Testis (tissue), 2 donors: ENCODE measurements at regions not wholly inside any gene's neighbourhood (a gene's known extent, or its start where the extent isn't known, plus 50 kb on each side); places are given as distances from the start of the nearest gene placed in this dataset.

Source experiments
- DNase-seq: peaks from one replicate; pipeline ENCODE4 v3.0.0-alpha.2; 2019
- H3K27ac ChIP-seq, 2 donors: fragments of 200-600 bp; sonication (generic); one replicate each; pipeline ENCODE4 v1.5.1; 2019
- H3K27me3 ChIP-seq: fragments of 200-600 bp; sonication (generic); one replicate; pipeline ENCODE4 v1.5.1; 2019
- H3K36me3 ChIP-seq: fragments of 200-600 bp; sonication (generic); one replicate; pipeline ENCODE4 v1.5.1; 2017; ENCODE audit warnings: low read depth; ENCODE audit errors: missing control alignments
- H3K4me1 ChIP-seq: fragments of 200-600 bp; sonication (generic); one replicate; pipeline ENCODE4 v1.5.1; 2019
- H3K4me3 ChIP-seq, 2 donors: fragments of 200-600 bp; sonication (generic); one replicate each; pipeline ENCODE4 v1.5.1; 2017 to 2019
- H3K9me3 ChIP-seq: fragments of 200-600 bp; sonication (generic); one replicate; pipeline ENCODE4 v1.5.1; 2017
- CTCF ChIP-seq, 3 experiments: fragments of 450-650 bp in 2 of 3; fragments of 200-600 bp in 1 of 3; sonication (generic) in 1 of 3; IDR thresholded peaks; one replicate each; pipeline ENCODE4 v1.5.1; 2016 to 2019; ENCODE audit warnings: antibody characterized with exemption in 3 of 3, mild to moderate bottlenecking in 2 of 3, moderate library complexity in 1 of 3
- POLR2A ChIP-seq: fragments of 450-650 bp; IDR thresholded peaks from one replicate; pipeline ENCODE4 v1.6.1; 2017; ENCODE audit warnings: antibody characterized with exemption, mild to moderate bottlenecking, moderate library complexity
- whole genome bisulfite sequencing, 2 donors: methylation state at CpG; one replicate each; pipeline ENCODE4 v1.1.5; 2018; 5-methylcytosine and 5-hydroxymethylcytosine counted together
- intact Hi-C: fragments of 100-400 bp; cut with DNase I; formaldehyde crosslinking; loops from one replicate; pipeline ENCODE4 v1.15.1; 2023; ENCODE audit warnings: low total_unique reads
- small RNA-seq, 2 donors: library from RNA; depleted of rRNA; stranded (forward); fragments of <200 nt; gene quantifications; one replicate each; pipeline ENCODE3, GENCODE V24; 2016

GRCh38 chr12:64997858-64998257 is 123.2 kb downstream of the WIF1 start:
- no peak overlapping the region for H3K4me3 ChIP-seq
- no peak for TF ChIP-seq CTCF (IDR thresholded peaks at IDR 0.05)
- TF ChIP-seq POLR2A = no peak
- H3K9me3 ChIP-seq = no peaks in the 10 kb centered on the region
- H3K36me3 ChIP-seq = no peaks in the 10 kb centered on the region
- DNase-seq = no peak
- no peak overlapping the region for H3K27ac ChIP-seq
- no peaks in the 10 kb centered on the region for H3K4me1 ChIP-seq
- WGBS, 2 donors = 57 to 85% methylated on average over 2 of the region's 2 CpGs
- H3K27me3 ChIP-seq = no peaks in the 10 kb centered on the region
- intact Hi-C loops = no loop called here

GRCh38 chr12:64998371-64999147 is 122.5 kb downstream of the WIF1 start:
- DNase-seq = no peak
- Histone ChIP-seq H3K4me3 (no peak overlapping the region), H3K4me1 (no peaks in the 10 kb centered on the region), H3K36me3 (no peaks in the 10 kb centered on the region), H3K27ac (no peak overlapping the region), H3K9me3 (no peaks in the 10 kb centered on the region), H3K27me3 (no peaks in the 10 kb centered on the region)
- TF ChIP-seq POLR2A = no peak
- TF ChIP-seq CTCF (IDR thresholded peaks at IDR 0.05) = no peak
- intact Hi-C loops = no loop called here
- WGBS, 2 donors = 42 to 46% methylated on average over 4 of the region's 4 CpGs

- Histone ChIP-seq H3K27ac (no peak overlapping the region), H3K27me3 (no peaks in the 10 kb centered on the region), H3K4me1 (no peaks in the 10 kb centered on the region), H3K36me3 (no peaks in the 10 kb centered on the region), H3K4me3 (no peak overlapping the region), H3K9me3 (no peaks in the 10 kb centered on the region)
- DNase-seq = no peak
- TF ChIP-seq POLR2A (no peak), CTCF (IDR thresholded peaks at IDR 0.05) (no peak)
- intact Hi-C loops = no loop called here
- WGBS, 2 donors = 43 to 50% methylated on average over 1 of the region's 1 CpG
Observed at GRCh38 chr12:64999148-64999425, 122.0 kb downstream of the WIF1 start.

Small RNA genes in the stretch of these regions (small RNA-seq; reads per million reads assigned to genes)
- gene RNU6ATAC42P = 0 reads per million in 2 donors
